ENCODE measurements at regions not wholly inside any gene's neighbourhood (a gene's known extent, or its start where the extent isn't known, plus 50 kb on each side); places are given as distances from the start of the nearest gene placed in this dataset.
"Not testable (repeated sequence)": the region's sequence is repeated elsewhere in the genome, so short reads cannot be mapped to it uniquely, and the experiment has no call there.

GRCh38 chr3:67167481-67167880 is 169.4 kb downstream of the KBTBD8 start:
- DNase-seq: no peak

GRCh38 chr3:67171841-67172240 is 173.7 kb downstream of the KBTBD8 start:
- DNase-seq: no peak

- DNase-seq: not testable (repeated sequence)
Measured at GRCh38 chr3:67173130-67173529, 175.0 kb downstream of the KBTBD8 start.

GRCh38 chr3:67176396-67176795 is 178.3 kb downstream of the KBTBD8 start:
- no peak for DNase-seq

GRCh38 chr3:67192466-67192865 is 194.4 kb downstream of the KBTBD8 start:
- no peak for DNase-seq

GRCh38 chr3:67196677-67197076 is 198.6 kb downstream of the KBTBD8 start:
- no peak for DNase-seq

- no peak for DNase-seq
Measured at GRCh38 chr3:67198374-67198773, 200.3 kb downstream of the KBTBD8 start.

GRCh38 chr3:67200618-67201017 is 202.5 kb downstream of the KBTBD8 start:
- no peak for DNase-seq

GRCh38 chr3:67201026-67201425 is 202.9 kb downstream of the KBTBD8 start:
- DNase-seq: no peak

- no peak for DNase-seq
Measured at GRCh38 chr3:67202053-67202452, 203.9 kb downstream of the KBTBD8 start.

- DNase-seq: no peak
Measured at GRCh38 chr3:67204951-67205350, 206.8 kb downstream of the KBTBD8 start.

- DNase-seq: no peak
Measured at GRCh38 chr3:67215690-67216089, 217.6 kb downstream of the KBTBD8 start.

GRCh38 chr3:67227030-67227429 is 228.9 kb downstream of the KBTBD8 start:
- DNase-seq: no peak

GRCh38 chr3:67228136-67228535 is 230.0 kb downstream of the KBTBD8 start:
- DNase-seq: no peak

- no peak for DNase-seq
Measured at GRCh38 chr3:67232642-67233041, 234.5 kb downstream of the KBTBD8 start.

- no peak for DNase-seq
Measured at GRCh38 chr3:67239353-67239752, 241.2 kb downstream of the KBTBD8 start.

- DNase-seq: no peak
Measured at GRCh38 chr3:67241084-67241483, 243.0 kb downstream of the KBTBD8 start.

- DNase-seq: no peak
Measured at GRCh38 chr3:67244130-67244529, 246.0 kb downstream of the KBTBD8 start.

- no peak for DNase-seq
Measured at GRCh38 chr3:67245545-67245944, 247.4 kb downstream of the KBTBD8 start.

GRCh38 chr3:67248726-67249125 is 250.6 kb downstream of the KBTBD8 start:
- DNase-seq: no peak

- DNase-seq: not testable (repeated sequence)
Measured at GRCh38 chr3:67252906-67253305, 254.8 kb downstream of the KBTBD8 start.

GRCh38 chr3:67278015-67278618 is 280.0 kb downstream of the KBTBD8 start:
- no peak for DNase-seq

GRCh38 chr3:67286586-67286985 is 288.5 kb downstream of the KBTBD8 start:
- no peak for DNase-seq

GRCh38 chr3:67288466-67289106 is 290.5 kb downstream of the KBTBD8 start:
- no peak for DNase-seq

- no peak for DNase-seq
Measured at GRCh38 chr3:67289626-67290025, 291.5 kb downstream of the KBTBD8 start.

Measured in stimulated activated CD4-positive, alpha-beta T cell treated with anti-CD3 and anti-CD28 coated beads, Interleukin-1b, Interleukin-23, amount 100 ng/mL, for 48 hours (primary cell).